ENCODE measurements at regions not wholly inside any gene's neighbourhood (a gene's known extent, or its start where the extent isn't known, plus 50 kb on each side); places are given as distances from the start of the nearest gene placed in this dataset.
"Not testable (repeated sequence)": the region's sequence is repeated elsewhere in the genome, so short reads cannot be mapped to it uniquely, and the experiment has no call there.

DNA sequence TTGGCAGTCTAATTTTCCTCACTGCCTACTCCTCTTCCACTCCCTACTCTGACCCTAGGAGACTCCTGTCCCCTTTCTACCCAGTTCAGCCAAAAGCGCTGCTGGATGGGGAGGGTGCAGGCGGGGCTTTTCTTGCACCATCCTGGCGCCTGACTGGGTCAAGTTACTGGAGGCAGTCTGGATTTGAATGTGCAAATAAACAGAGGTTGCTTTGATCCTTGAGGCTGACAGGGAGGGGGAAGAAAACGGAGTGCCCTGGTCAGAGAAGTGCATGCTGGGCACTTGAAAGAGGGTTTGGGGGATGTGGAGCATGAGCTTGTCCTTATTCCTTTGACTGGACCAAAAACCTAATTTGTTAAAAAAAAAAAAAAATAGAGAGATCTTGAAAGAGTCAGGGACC, 76.8 kb upstream of the SOX13 start:
- DNase-seq (ENCODE audit: low read depth, low spot score) = no peak

DNA sequence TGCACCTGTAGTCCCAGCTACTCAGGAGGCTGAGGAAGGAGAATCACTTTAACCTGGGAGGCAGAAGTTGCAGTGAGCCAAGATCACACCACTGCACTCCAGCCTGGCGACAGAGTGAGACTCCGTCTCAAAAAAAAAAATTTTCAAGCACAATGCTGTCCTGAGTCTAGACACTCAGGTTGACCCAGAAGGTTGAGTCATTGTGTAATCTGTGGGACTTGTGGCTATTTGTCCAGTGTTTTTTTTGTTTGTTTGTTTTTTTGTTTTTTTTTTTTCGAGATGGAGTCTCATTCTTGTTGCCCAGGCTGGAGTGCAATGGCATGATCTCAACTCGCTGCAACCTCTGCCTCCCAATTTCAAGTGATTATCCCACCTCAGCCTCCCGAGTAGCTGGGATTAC, 74.3 kb upstream of the SOX13 start:
- DNase-seq (ENCODE audit: low read depth, low spot score) = not testable (repeated sequence)

DNA sequence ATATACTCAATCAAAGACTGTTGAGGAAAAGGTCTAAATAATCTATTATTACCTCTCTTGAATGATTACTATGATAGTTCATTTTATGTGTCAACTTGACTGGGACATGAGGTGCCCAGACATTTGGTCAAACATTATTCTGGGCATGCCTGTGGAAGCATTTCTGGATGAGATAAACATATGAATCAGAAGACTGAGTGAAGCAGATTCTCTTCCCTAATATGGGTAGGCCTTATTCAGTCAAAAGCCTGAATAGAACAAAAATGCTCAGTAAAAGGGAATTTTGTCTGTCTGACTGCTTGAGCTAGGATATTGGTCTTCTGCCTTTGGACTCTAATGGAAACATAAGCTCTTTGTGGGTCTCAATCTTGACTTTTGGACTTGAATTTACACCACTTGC, 73.3 kb upstream of the SOX13 start:
- DNase-seq (ENCODE audit: low read depth, low spot score) = no peak

GRCh38 chr1:204001166-204001901, 71.6 kb upstream of the SOX13 start:
- DNase-seq (ENCODE audit: low read depth, low spot score) = no peak

- DNase-seq (ENCODE audit: low read depth, low spot score) = no peak
These were observed 70.3 kb upstream of the SOX13 start for GRCh38 chr1:204002614-204003013.

DNA sequence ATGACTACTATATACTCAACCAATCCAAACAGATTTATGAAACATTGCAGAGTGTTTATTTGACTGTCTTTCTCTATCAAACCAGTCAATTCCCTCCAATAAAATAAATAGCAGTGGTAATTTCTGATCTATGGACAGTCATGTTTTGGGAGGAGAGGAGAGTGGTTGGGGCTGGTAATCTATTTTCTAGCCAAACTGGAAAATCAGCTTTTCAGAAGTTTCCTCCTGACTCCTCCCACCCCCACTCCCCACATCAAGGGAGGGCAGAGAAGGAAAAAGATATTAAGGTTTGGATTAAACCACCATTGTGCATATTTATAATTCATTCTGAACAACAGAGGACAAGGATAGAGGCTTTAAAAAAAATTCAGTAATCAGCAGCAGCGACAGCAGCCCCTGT, 69.4 kb upstream of the SOX13 start:
- DNase-seq (ENCODE audit: low read depth, low spot score) = no peak

GRCh38 chr1:204011426-204011825, 61.5 kb upstream of the SOX13 start:
- no peak for DNase-seq (ENCODE audit: low read depth, low spot score)

GRCh38 chr1:204013052-204013451, 59.9 kb upstream of the SOX13 start:
- DNase-seq (ENCODE audit: low read depth, low spot score) = no peak

- no peak for DNase-seq (ENCODE audit: low read depth, low spot score)
These were observed 58.6 kb upstream of the SOX13 start for GRCh38 chr1:204014336-204014735.

DNA sequence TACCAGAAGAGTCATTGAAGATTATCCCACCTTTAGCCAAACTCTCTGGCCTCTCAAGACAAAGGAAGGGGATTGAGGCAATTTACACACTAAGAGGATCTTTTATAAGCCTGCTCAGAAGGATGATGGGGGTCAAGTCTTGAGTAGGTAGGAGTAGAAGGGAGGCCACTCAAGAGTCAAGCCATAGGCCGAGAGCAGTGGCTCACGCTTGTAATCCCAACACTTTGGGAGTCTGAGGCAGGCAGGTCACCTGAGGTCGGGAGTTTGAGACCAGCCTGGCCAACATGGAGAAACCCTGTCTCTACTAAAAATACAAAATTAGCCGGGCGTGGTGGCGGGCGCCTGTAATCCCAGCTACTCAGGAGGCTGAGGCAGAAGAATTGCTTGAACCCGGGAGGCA, 58.0 kb upstream of the SOX13 start:
- DNase-seq (ENCODE audit: low read depth, low spot score) = not testable (repeated sequence)

DNA sequence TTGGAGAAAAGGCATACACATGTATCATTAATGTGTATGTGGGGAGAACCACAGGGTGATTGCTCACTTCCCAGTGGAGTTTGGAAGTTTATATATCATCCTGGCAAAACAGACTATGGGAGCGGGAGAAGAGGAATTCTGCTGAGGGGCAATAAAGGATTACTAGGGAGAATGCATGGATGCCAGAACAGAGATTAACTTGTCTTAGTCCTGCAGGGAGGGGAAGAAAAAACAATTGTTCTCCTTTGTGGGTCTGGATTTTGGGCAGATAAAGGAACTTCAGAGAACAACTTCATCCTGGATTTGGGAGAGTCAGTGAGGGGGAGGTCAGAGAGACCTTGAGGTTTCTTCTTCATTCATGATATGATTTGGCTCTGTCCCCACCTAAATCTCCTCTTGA, 55.9 kb upstream of the SOX13 start:
- no peak for DNase-seq (ENCODE audit: low read depth, low spot score)

- no peak for DNase-seq (ENCODE audit: low read depth, low spot score)
These were observed 54.5 kb upstream of the SOX13 start for GRCh38 chr1:204018460-204018859.

Data from pulmonary artery endothelial cell (primary cell).